ENCODE measurements at regions not wholly inside any gene's neighbourhood (a gene's known extent, or its start where the extent isn't known, plus 50 kb on each side); places are given as distances from the start of the nearest gene placed in this dataset.

GRCh38 chr2:120607996-120608395 is 127.7 kb upstream of the GLI2 start:
- no peak for TF ChIP-seq POLR2A (IDR thresholded peaks at IDR 0.05; ENCODE audit: low read depth, low read length)
- no peak for TF ChIP-seq POLR2AphosphoS5 (IDR thresholded peaks at IDR 0.05; ENCODE audit: low read depth, low read length)
- no peak for TF ChIP-seq TAF1 (IDR thresholded peaks at IDR 0.05; ENCODE audit: borderline replicate concordance, low read depth, low read length)
